ENCODE measurements at regions not wholly inside any gene's neighbourhood (a gene's known extent, or its start where the extent isn't known, plus 50 kb on each side); places are given as distances from the start of the nearest gene placed in this dataset.

DNA sequence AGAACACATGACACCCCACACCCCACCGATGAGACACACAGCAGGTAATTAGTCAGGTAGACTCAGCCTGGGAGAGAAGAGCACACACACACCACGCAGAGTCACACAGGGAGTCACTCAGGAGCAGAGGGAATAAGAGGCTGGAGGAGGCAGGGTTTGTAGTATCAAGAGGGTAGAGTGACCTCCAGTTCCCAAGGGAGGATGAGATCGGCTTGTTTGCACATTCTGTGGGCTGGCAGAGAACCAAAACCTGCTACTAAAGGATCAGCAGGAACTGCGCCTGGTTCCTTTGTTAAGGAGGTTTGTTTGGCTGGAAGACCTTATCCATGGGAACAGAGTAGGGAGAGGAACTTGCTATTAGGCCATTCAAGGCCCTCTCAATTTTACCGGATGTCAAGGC lies 281.4 kb upstream of the SLCO3A1 start:
- H3K27me3 Mint-ChIP-seq (ENCODE audit: insufficient read depth, low read depth, poor library complexity): no peaks in the 10 kb centered on the region
- no peaks in the 10 kb centered on the region; the same call in 2 of the 3 replicates for H3K9me3 Mint-ChIP-seq

DNA sequence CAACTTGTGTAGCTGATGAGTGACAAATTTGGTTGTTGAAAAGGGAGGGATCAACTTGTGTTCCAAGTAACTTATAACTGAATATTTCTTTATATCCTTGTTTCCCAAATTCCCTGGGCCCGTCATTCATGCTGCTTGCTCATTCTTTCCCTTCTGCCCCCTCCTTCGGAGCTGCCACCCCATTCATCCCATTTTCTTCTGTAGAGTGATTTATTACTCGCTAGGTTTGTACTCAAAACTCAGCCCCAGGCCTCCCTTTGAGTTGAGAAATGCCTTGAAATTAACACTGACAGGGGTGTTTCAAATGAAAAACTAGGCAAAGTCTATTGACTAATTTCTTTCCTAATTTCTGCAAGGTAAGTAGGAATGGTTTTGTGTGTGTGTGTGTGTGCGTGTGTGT lies 277.4 kb upstream of the SLCO3A1 start:
- Histone ChIP-seq H3K4me2 (no peak overlapping the region), H3K27ac (ENCODE audit: low read depth) (no peak overlapping the region), H3K9me2 (ENCODE audit: insufficient read depth) (no peaks in the 10 kb centered on the region), H3K79me2 (replicated peaks; ENCODE audit: insufficient read depth) (no peaks in the 10 kb centered on the region), H4K20me1 (replicated peaks; ENCODE audit: insufficient read depth) (no peaks in the 10 kb centered on the region; the same call in 1 of the 2 replicates), H3F3A (replicated peaks; ENCODE audit: low read depth) (no peaks in the 10 kb centered on the region), H3K27me3 (ENCODE audit: insufficient read depth) (no peaks in the 10 kb centered on the region), H3K4me1 (ENCODE audit: insufficient read depth) (no peaks in the 10 kb centered on the region), H3K4me3 (no peak overlapping the region), H3K36me3 (ENCODE audit: insufficient read depth) (no peaks in the 10 kb centered on the region), H2AFZ (no peak overlapping the region)
- no peak for ATAC-seq
- no peak for DNase-seq (ENCODE audit: low spot score)
- H3K4me1 Mint-ChIP-seq: no peaks in the 10 kb centered on the region
- H3K4me3 Mint-ChIP-seq: no peak overlapping the region
- H3K9me3 Mint-ChIP-seq: no peaks in the 10 kb centered on the region
- H3K27ac Mint-ChIP-seq: no peak overlapping the region
- H3K27me3 Mint-ChIP-seq (ENCODE audit: insufficient read depth, low read depth, poor library complexity): no peaks in the 10 kb centered on the region
- H3K36me3 Mint-ChIP-seq (ENCODE audit: low read depth): no peaks in the 10 kb centered on the region
- TF ChIP-seq, protein P1, sequence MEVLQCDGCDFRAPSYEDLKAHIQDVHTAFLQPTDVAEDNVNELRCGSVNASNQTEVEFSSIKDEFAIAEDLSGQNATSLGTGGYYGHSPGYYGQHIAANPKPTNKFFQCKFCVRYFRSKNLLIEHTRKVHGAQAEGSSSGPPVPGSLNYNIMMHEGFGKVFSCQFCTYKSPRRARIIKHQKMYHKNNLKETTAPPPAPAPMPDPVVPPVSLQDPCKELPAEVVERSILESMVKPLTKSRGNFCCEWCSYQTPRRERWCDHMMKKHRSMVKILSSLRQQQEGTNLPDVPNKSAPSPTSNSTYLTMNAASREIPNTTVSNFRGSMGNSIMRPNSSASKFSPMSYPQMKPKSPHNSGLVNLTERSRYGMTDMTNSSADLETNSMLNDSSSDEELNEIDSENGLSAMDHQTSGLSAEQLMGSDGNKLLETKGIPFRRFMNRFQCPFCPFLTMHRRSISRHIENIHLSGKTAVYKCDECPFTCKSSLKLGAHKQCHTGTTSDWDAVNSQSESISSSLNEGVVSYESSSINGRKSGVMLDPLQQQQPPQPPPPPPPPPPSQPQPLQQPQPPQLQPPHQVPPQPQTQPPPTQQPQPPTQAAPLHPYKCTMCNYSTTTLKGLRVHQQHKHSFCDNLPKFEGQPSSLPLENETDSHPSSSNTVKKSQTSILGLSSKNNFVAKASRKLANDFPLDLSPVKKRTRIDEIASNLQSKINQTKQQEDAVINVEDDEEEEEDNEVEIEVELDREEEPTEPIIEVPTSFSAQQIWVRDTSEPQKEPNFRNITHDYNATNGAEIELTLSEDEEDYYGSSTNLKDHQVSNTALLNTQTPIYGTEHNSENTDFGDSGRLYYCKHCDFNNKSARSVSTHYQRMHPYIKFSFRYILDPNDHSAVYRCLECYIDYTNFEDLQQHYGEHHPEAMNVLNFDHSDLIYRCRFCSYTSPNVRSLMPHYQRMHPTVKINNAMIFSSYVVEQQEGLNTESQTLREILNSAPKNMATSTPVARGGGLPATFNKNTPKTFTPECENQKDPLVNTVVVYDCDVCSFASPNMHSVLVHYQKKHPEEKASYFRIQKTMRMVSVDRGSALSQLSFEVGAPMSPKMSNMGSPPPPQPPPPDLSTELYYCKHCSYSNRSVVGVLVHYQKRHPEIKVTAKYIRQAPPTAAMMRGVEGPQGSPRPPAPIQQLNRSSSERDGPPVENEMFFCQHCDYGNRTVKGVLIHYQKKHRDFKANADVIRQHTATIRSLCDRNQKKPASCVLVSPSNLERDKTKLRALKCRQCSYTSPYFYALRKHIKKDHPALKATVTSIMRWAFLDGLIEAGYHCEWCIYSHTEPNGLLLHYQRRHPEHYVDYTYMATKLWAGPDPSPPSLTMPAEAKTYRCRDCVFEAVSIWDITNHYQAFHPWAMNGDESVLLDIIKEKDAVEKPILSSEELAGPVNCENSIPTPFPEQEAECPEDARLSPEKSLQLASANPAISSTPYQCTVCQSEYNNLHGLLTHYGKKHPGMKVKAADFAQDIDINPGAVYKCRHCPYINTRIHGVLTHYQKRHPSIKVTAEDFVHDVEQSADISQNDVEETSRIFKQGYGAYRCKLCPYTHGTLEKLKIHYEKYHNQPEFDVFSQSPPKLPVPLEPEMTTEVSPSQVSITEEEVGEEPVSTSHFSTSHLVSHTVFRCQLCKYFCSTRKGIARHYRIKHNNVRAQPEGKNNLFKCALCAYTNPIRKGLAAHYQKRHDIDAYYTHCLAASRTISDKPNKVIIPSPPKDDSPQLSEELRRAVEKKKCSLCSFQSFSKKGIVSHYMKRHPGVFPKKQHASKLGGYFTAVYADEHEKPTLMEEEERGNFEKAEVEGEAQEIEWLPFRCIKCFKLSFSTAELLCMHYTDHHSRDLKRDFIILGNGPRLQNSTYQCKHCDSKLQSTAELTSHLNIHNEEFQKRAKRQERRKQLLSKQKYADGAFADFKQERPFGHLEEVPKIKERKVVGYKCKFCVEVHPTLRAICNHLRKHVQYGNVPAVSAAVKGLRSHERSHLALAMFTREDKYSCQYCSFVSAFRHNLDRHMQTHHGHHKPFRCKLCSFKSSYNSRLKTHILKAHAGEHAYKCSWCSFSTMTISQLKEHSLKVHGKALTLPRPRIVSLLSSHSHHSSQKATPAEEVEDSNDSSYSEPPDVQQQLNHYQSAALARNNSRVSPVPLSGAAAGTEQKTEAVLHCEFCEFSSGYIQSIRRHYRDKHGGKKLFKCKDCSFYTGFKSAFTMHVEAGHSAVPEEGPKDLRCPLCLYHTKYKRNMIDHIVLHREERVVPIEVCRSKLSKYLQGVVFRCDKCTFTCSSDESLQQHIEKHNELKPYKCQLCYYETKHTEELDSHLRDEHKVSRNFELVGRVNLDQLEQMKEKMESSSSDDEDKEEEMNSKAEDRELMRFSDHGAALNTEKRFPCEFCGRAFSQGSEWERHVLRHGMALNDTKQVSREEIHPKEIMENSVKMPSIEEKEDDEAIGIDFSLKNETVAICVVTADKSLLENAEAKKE (CRISPR knock-in tag; IDR thresholded peaks at IDR 0.05): no peak
- TF ChIP-seq CREB1 (CRISPR knock-in tag; IDR thresholded peaks at IDR 0.05; ENCODE audit: low read depth): no peak
- no peak for TF ChIP-seq NANOG (IDR thresholded peaks at IDR 0.05; ENCODE audit: borderline replicate concordance)
- no peak for TF ChIP-seq JUNB (IDR thresholded peaks at IDR 0.05; ENCODE audit: unreplicated experiment)

More for the DNA sequence above, 281.4 kb upstream of the SLCO3A1 start:
- no peaks in the 10 kb centered on the region for H3K36me3 ChIP-seq (ENCODE audit: insufficient read depth)
- TF ChIP-seq ZNF331 (CRISPR knock-in tag; IDR thresholded peaks at IDR 0.05; ENCODE audit: low read depth) (no peak), POLR2AphosphoS5 (IDR thresholded peaks at IDR 0.05; ENCODE audit: low read depth) (no peak), CREB1 (CRISPR knock-in tag; IDR thresholded peaks at IDR 0.05; ENCODE audit: low read depth) (no peak)
- TF ChIP-seq, protein P2, sequence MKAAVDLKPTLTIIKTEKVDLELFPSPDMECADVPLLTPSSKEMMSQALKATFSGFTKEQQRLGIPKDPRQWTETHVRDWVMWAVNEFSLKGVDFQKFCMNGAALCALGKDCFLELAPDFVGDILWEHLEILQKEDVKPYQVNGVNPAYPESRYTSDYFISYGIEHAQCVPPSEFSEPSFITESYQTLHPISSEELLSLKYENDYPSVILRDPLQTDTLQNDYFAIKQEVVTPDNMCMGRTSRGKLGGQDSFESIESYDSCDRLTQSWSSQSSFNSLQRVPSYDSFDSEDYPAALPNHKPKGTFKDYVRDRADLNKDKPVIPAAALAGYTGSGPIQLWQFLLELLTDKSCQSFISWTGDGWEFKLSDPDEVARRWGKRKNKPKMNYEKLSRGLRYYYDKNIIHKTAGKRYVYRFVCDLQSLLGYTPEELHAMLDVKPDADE (IDR thresholded peaks at IDR 0.05): no peak
- TF ChIP-seq, protein P3, sequence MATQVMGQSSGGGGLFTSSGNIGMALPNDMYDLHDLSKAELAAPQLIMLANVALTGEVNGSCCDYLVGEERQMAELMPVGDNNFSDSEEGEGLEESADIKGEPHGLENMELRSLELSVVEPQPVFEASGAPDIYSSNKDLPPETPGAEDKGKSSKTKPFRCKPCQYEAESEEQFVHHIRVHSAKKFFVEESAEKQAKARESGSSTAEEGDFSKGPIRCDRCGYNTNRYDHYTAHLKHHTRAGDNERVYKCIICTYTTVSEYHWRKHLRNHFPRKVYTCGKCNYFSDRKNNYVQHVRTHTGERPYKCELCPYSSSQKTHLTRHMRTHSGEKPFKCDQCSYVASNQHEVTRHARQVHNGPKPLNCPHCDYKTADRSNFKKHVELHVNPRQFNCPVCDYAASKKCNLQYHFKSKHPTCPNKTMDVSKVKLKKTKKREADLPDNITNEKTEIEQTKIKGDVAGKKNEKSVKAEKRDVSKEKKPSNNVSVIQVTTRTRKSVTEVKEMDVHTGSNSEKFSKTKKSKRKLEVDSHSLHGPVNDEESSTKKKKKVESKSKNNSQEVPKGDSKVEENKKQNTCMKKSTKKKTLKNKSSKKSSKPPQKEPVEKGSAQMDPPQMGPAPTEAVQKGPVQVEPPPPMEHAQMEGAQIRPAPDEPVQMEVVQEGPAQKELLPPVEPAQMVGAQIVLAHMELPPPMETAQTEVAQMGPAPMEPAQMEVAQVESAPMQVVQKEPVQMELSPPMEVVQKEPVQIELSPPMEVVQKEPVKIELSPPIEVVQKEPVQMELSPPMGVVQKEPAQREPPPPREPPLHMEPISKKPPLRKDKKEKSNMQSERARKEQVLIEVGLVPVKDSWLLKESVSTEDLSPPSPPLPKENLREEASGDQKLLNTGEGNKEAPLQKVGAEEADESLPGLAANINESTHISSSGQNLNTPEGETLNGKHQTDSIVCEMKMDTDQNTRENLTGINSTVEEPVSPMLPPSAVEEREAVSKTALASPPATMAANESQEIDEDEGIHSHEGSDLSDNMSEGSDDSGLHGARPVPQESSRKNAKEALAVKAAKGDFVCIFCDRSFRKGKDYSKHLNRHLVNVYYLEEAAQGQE (IDR thresholded peaks at IDR 0.05; ENCODE audit: unreplicated experiment): no peak
- ATAC-seq (no peak), DNase-seq (ENCODE audit: low spot score) (no peak)
- no peaks in the 10 kb centered on the region; the same call in 1 of the 2 replicates for H4K20me1 ChIP-seq (replicated peaks; ENCODE audit: insufficient read depth)
- Mint-ChIP-seq H3K4me3 (no peak overlapping the region), H3K27ac (no peak overlapping the region), H3K36me3 (ENCODE audit: low read depth) (no peaks in the 10 kb centered on the region), H3K4me1 (no peaks in the 10 kb centered on the region)
- H3K27ac ChIP-seq (ENCODE audit: low read depth): no peak overlapping the region
- no peaks in the 10 kb centered on the region for H3K27me3 ChIP-seq (ENCODE audit: insufficient read depth)
- peaks cover 3% of the 10 kb centered on the region; the same call in 1 of the 2 replicates for H3K9me2 ChIP-seq (ENCODE audit: insufficient read depth)
- 0 out of 2 replicates have a peak overlapping the region, but pooled peaks have one; percentile 38 for H2AFZ ChIP-seq
- H3K79me2 ChIP-seq (replicated peaks; ENCODE audit: insufficient read depth): no peaks in the 10 kb centered on the region
- no peaks in the 10 kb centered on the region for H3F3A ChIP-seq (replicated peaks; ENCODE audit: low read depth)
- no peak overlapping the region for H3K4me3 ChIP-seq
- H3K4me1 ChIP-seq (ENCODE audit: insufficient read depth): no peaks in the 10 kb centered on the region
- H3K4me2 ChIP-seq: no peak overlapping the region
